ENCODE measurements at regions not wholly inside any gene's neighbourhood (a gene's known extent, or its start where the extent isn't known, plus 50 kb on each side); places are given as distances from the start of the nearest gene placed in this dataset.

DNA sequence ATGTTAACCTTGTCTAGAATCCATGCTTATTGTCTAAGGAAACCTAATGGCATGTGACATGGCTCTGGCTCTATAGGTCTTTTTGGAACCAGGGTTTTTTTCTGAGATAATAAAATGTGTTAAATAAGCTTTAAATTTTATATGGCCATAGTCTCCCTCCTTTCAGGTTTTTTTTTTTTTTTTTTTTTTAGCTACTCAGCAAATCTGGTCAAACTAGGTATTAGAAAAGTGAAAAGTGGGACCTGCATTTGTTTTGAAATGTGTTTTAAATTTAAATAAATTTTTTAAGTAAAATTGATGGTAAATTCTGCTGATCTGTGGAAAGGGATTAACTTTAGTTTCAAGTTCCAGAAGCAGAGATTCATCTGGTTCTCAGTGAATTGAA is 52.1 kb upstream of the NANOGP8 start:
- Histone ChIP-seq H3K79me2 (ENCODE audit: insufficient read depth, low read length) (no peaks in the 10 kb centered on the region), H3K36me3 (ENCODE audit: insufficient read depth, low read length) (no peaks in the 10 kb centered on the region), H3K4me1 (ENCODE audit: insufficient read depth, low read length, poor library complexity, severe bottlenecking) (peaks cover 2% of the 10 kb centered on the region), H3F3A (ENCODE audit: low read depth) (no peaks in the 10 kb centered on the region), H3K9ac (ENCODE audit: low read depth, low read length, poor library complexity, severe bottlenecking) (no peak overlapping the region), H3K4me3 (ENCODE audit: low read length, poor library complexity, severe bottlenecking) (no peak overlapping the region), H3K9me2 (replicated peaks; ENCODE audit: low read depth, low read length) (no peaks in the 10 kb centered on the region), H2AFZ (ENCODE audit: low read length) (no peak overlapping the region), H3K27me3 (ENCODE audit: insufficient read depth, low read length, poor library complexity, severe bottlenecking) (no peaks in the 10 kb centered on the region), H3K9me3 (ENCODE audit: insufficient read depth, low read depth, low read length) (no peaks in the 10 kb centered on the region), H4K20me1 (ENCODE audit: insufficient read depth, low read length, poor library complexity, severe bottlenecking) (no peaks in the 10 kb centered on the region), H3K4me2 (ENCODE audit: low read depth, low read length, poor library complexity, severe bottlenecking) (no peak overlapping the region)
- TF ChIP-seq, protein P1, sequence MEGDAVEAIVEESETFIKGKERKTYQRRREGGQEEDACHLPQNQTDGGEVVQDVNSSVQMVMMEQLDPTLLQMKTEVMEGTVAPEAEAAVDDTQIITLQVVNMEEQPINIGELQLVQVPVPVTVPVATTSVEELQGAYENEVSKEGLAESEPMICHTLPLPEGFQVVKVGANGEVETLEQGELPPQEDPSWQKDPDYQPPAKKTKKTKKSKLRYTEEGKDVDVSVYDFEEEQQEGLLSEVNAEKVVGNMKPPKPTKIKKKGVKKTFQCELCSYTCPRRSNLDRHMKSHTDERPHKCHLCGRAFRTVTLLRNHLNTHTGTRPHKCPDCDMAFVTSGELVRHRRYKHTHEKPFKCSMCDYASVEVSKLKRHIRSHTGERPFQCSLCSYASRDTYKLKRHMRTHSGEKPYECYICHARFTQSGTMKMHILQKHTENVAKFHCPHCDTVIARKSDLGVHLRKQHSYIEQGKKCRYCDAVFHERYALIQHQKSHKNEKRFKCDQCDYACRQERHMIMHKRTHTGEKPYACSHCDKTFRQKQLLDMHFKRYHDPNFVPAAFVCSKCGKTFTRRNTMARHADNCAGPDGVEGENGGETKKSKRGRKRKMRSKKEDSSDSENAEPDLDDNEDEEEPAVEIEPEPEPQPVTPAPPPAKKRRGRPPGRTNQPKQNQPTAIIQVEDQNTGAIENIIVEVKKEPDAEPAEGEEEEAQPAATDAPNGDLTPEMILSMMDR (conservative IDR thresholded peaks at IDR 0.05; ENCODE audit: low read length), result no peak
- TF ChIP-seq EZH2phosphoT487 (IDR thresholded peaks at IDR 0.05; ENCODE audit: borderline replicate concordance), result no peak

DNA sequence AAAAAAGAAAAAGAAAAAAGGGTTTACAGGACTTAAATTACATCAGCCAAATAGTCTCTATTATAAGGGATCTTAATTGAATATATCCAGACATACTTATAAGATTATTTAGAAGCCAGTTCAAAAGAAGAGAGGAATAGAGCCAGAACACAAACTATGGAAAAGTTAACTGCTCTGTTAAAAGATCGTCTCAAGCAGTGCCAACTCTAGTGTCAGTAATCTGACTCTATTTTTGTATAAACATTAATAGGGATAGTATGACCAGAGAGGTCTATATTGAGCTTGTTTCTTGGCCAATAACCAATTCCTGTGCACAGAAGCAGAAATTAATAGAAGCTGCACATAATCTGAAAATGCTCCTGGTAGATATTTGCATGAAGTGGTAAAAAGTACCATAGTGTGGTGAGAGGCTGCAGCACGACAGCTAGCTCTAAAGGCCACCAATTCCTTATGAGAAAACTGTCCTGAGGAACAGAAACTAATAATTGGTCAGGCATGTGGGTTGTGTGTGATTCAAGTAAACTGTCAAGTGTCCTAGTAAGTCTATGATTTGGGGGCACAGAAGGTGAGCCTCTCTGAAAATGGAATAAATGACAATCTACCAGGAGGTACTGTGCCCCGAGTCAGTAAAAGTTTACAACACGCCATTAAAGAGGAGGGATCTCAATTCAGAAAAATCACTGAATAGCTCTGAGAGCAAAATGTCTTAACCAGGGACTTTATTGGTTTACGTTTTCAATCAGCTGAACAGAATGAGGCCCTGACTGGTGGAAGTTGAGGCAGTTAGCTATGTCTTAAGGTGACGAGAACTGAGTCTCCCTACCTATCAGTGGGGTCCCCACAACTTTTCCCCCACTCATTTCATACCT is 51.5 kb upstream of the NANOGP8 start:
- Histone ChIP-seq H4K20me1 (ENCODE audit: insufficient read depth, low read length, poor library complexity, severe bottlenecking) (no peaks in the 10 kb centered on the region), H3K4me3 (ENCODE audit: low read length, poor library complexity, severe bottlenecking) (no peak overlapping the region), H3K9me2 (replicated peaks; ENCODE audit: low read depth, low read length) (no peaks in the 10 kb centered on the region), H3F3A (ENCODE audit: low read depth) (no peaks in the 10 kb centered on the region), H3K9me3 (ENCODE audit: insufficient read depth, low read depth, low read length) (no peaks in the 10 kb centered on the region), H2AFZ (ENCODE audit: low read length) (no peak overlapping the region), H3K36me3 (ENCODE audit: insufficient read depth, low read length) (no peaks in the 10 kb centered on the region), H3K4me2 (ENCODE audit: low read depth, low read length, poor library complexity, severe bottlenecking) (no peak overlapping the region), H3K79me2 (ENCODE audit: insufficient read depth, low read length) (no peaks in the 10 kb centered on the region), H3K27me3 (ENCODE audit: insufficient read depth, low read length, poor library complexity, severe bottlenecking) (no peaks in the 10 kb centered on the region), H3K4me1 (ENCODE audit: insufficient read depth, low read length, poor library complexity, severe bottlenecking) (no peaks in the 10 kb centered on the region), H3K9ac (ENCODE audit: low read depth, low read length, poor library complexity, severe bottlenecking) (no peak overlapping the region)
- TF ChIP-seq EZH2phosphoT487 (IDR thresholded peaks at IDR 0.05; ENCODE audit: borderline replicate concordance), result no peak
- TF ChIP-seq, protein P1 (conservative IDR thresholded peaks at IDR 0.05; ENCODE audit: low read length), result no peak
